RWPE2 (cell line): ENCODE measurements at regions not wholly inside any gene's neighbourhood (a gene's known extent, or its start where the extent isn't known, plus 50 kb on each side); places are given as distances from the start of the nearest gene placed in this dataset.
A peak's percentile ranks its signal among the peaks of the same experiment; 100 is the strongest.

Experiments used
- ATAC-seq: fragments of 200-7000 bp; cut with Tn5 transposase; 3 replicates; pipeline ENCODE4 v1.9.1; 2021; ENCODE audit warnings: low read depth
- DNase-seq: peaks from one replicate; pipeline ENCODE4 v3.0.0-alpha.2; 2020; ENCODE audit warnings: low spot score
- H3K27ac ChIP-seq: fragments of 450-650 bp; 2 replicates; pipeline ENCODE4 v1.5.1; 2017; ENCODE audit warnings: mild to moderate bottlenecking; ENCODE audit not compliant: poor library complexity, severe bottlenecking
- H3K27me3 ChIP-seq: fragments of 250-450 bp; sonication (Bioruptor Pico); 2 replicates; pipeline ENCODE4 v1.5.1; 2021; ENCODE audit warnings: mild to moderate bottlenecking, moderate library complexity; ENCODE audit not compliant: insufficient read depth, poor library complexity, severe bottlenecking
- H3K36me3 ChIP-seq: fragments of 250-450 bp; sonication (Bioruptor Pico); 2 replicates; pipeline ENCODE4 v1.5.1; 2020; ENCODE audit warnings: low read depth, mild to moderate bottlenecking, moderate library complexity
- H3K4me1 ChIP-seq: fragments of 250-450 bp; sonication (Bioruptor Pico); 2 replicates; pipeline ENCODE4 v1.5.1; 2021; ENCODE audit warnings: mild to moderate bottlenecking, moderate library complexity; ENCODE audit not compliant: insufficient read depth, poor library complexity, severe bottlenecking
- H3K4me3 ChIP-seq: fragments of 250-450 bp; sonication (Bioruptor Pico); 2 replicates; pipeline ENCODE4 v1.5.1; 2021; ENCODE audit warnings: mild to moderate bottlenecking, moderate library complexity; ENCODE audit not compliant: severe bottlenecking
- H3K9me3 ChIP-seq: fragments of 250-450 bp; sonication (Bioruptor Pico); 2 replicates; pipeline ENCODE4 v1.5.1; 2021; ENCODE audit warnings: mild to moderate bottlenecking, moderate library complexity; ENCODE audit not compliant: severe bottlenecking
- CTCF ChIP-seq: fragments of 450-650 bp; IDR thresholded peaks from one replicate; pipeline ENCODE4 v1.5.1; 2017; ENCODE audit warnings: mild to moderate bottlenecking, moderate library complexity; ENCODE audit not compliant: poor library complexity, severe bottlenecking

GRCh38 chr13:90105276-90105675 is 1242.2 kb upstream of the MIR17HG start:
- H3K27ac ChIP-seq: no peak overlapping the region
- TF ChIP-seq CTCF: no peak
- no peaks in the 10 kb centered on the region for H3K36me3 ChIP-seq
- H3K27me3 ChIP-seq: no peaks in the 10 kb centered on the region
- DNase-seq (no peak), ATAC-seq (peak; percentile 88)
- no peaks in the 10 kb centered on the region for H3K9me3 ChIP-seq
- no peak overlapping the region for H3K4me3 ChIP-seq
- H3K4me1 ChIP-seq: peaks cover 3% of the 10 kb centered on the region

- Histone ChIP-seq H3K27ac (peak overlapping the region; percentile 10), H3K36me3 (no peaks in the 10 kb centered on the region), H3K4me1 (peaks cover 3% of the 10 kb centered on the region), H3K27me3 (no peaks in the 10 kb centered on the region), H3K4me3 (no peak overlapping the region), H3K9me3 (no peaks in the 10 kb centered on the region)
- ATAC-seq (no peak), DNase-seq (no peak)
- TF ChIP-seq CTCF: no peak
Observed at GRCh38 chr13:90105849-90106496, 1241.5 kb upstream of the MIR17HG start.

- Histone ChIP-seq H3K4me1 (peaks cover 3% of the 10 kb centered on the region), H3K4me3 (no peak overlapping the region), H3K27ac (no peak overlapping the region), H3K36me3 (no peaks in the 10 kb centered on the region), H3K27me3 (no peaks in the 10 kb centered on the region), H3K9me3 (no peaks in the 10 kb centered on the region)
- DNase-seq (no peak), ATAC-seq (no peak)
- TF ChIP-seq CTCF: no peak
Observed at GRCh38 chr13:90107661-90108060, 1239.8 kb upstream of the MIR17HG start.

GRCh38 chr13:90108547-90108946 is 1238.9 kb upstream of the MIR17HG start:
- no peak for DNase-seq

More at GRCh38 chr13:90108547-90108946, 1238.9 kb upstream of the MIR17HG start:
- ATAC-seq: no peak
- no peak overlapping the region for H3K4me3 ChIP-seq
- no peaks in the 10 kb centered on the region for H3K36me3 ChIP-seq
- peaks cover 3% of the 10 kb centered on the region for H3K4me1 ChIP-seq
- H3K27ac ChIP-seq: no peak overlapping the region
- TF ChIP-seq CTCF: no peak
- H3K9me3 ChIP-seq: no peaks in the 10 kb centered on the region
- H3K27me3 ChIP-seq: no peaks in the 10 kb centered on the region
